SK-N-SH (cell line): ENCODE measurements at regions not wholly inside any gene's neighbourhood (a gene's known extent, or its start where the extent isn't known, plus 50 kb on each side); places are given as distances from the start of the nearest gene placed in this dataset.
"Not testable (repeated sequence)": the region's sequence is repeated elsewhere in the genome, so short reads cannot be mapped to it uniquely, and the experiment has no call there.

ENCODE experiments used
- CTCF ChIA-PET: fragments of 300-600, 350-600 bp; formaldehyde crosslinking; extraction: SDS; loops from one replicate; lab custom pipeline; 2021; lab: Yijun Ruan, JAX
- POLR2A ChIA-PET: fragments of 350-600 bp; sonication (Branson Sonifier 250); formaldehyde crosslinking; extraction: SDS; loops from one replicate; lab custom pipeline; 2020; ENCODE audit warnings: antibody characterized with exemption, inconsistent platforms; lab: Yijun Ruan, JAX
- DNase-seq: peaks from one replicate; pipeline ENCODE4 v3.0.0; 2012
- H2AFZ ChIP-seq: fragments of 200-600 bp; sonication (generic); 2 replicates; pipeline ENCODE4 v1.8.1; 2016; ENCODE audit warnings: antibody characterized with exemption, mild to moderate bottlenecking, low read depth
- H3F3A ChIP-seq: fragments of 200-600 bp; sonication (generic); replicated peaks from 2 replicates; pipeline ENCODE3; 2016; ENCODE audit warnings: antibody characterized with exemption, mild to moderate bottlenecking; ENCODE audit not compliant: insufficient read depth
- H3K27ac ChIP-seq, 2 experiments: fragments of 200-500 bp in 1 of 2; fragments of 200-600 bp in 1 of 2; sonication (Bioruptor generic) in 1 of 2; sonication (generic), shearing (Covaris generic) in 1 of 2; 2 replicates each; pipeline versions ENCODE4 v1.5.1 to v1.6.1; 2014 to 2016; ENCODE audit warnings: low read depth in 2 of 2, inconsistent platforms in 1 of 2, low read length in 1 of 2, mild to moderate bottlenecking in 1 of 2, mixed read lengths in 1 of 2
- H3K27me3 ChIP-seq: fragments of 200-600 bp; sonication (generic), shearing (Covaris generic); 2 replicates; pipeline ENCODE4 v1.6.1; 2016; ENCODE audit warnings: mixed run types; ENCODE audit not compliant: insufficient read depth
- H3K36me3 ChIP-seq, 2 experiments: fragments of 200-500 bp in 1 of 2; fragments of 200-600 bp in 1 of 2; sonication (Bioruptor generic) in 1 of 2; sonication (generic) in 1 of 2; replicated peaks in 1 of 2; 2 replicates each; pipeline versions ENCODE3 to v1.5.1; 2014 to 2016; ENCODE audit warnings: low read length in 1 of 2, mild to moderate bottlenecking in 1 of 2; ENCODE audit not compliant: insufficient read depth in 2 of 2, control insufficient read depth in 1 of 2
- H3K4me1 ChIP-seq, 2 experiments: fragments of 200-500 bp in 1 of 2; fragments of 200-600 bp in 1 of 2; sonication (Bioruptor generic) in 1 of 2; sonication (generic), shearing (Covaris generic) in 1 of 2; 2 replicates each; pipeline versions ENCODE4 v1.5.1 to v1.6.1; 2014 to 2016; ENCODE audit warnings: low read depth in 1 of 2, low read length in 1 of 2, mixed run types in 1 of 2; ENCODE audit not compliant: insufficient read depth in 2 of 2, control insufficient read depth in 1 of 2
- H3K4me2 ChIP-seq: fragments of 200-600 bp; sonication (generic), shearing (Covaris generic); 2 replicates; pipeline ENCODE4 v1.6.1; 2017; ENCODE audit warnings: mixed run types
- H3K4me3 ChIP-seq, 2 experiments: fragments of 200-500 bp in 1 of 2; fragments of 200-600 bp in 1 of 2; sonication (Bioruptor generic) in 1 of 2; sonication (generic), shearing (Covaris generic) in 1 of 2; 2 replicates each; pipeline versions ENCODE4 v1.5.1 to v1.8.1; 2014 to 2016; ENCODE audit warnings: low read depth in 2 of 2, inconsistent platforms in 1 of 2, low read length in 1 of 2, mild to moderate bottlenecking in 1 of 2, mixed read lengths in 1 of 2, moderate library complexity in 1 of 2
- H3K79me2 ChIP-seq: fragments of 200-600 bp; sonication (generic); 2 replicates; pipeline ENCODE4 v1.8.1; 2017; ENCODE audit warnings: mild to moderate bottlenecking; ENCODE audit not compliant: insufficient read depth
- H3K9ac ChIP-seq: fragments of 200-600 bp; sonication (generic); 2 replicates; pipeline ENCODE4 v1.6.1; 2017; ENCODE audit warnings: mixed run types
- H3K9me2 ChIP-seq: fragments of 200-600 bp; sonication (generic); 2 replicates; pipeline ENCODE4 v1.6.1; 2017; ENCODE audit warnings: mixed run types
- H3K9me3 ChIP-seq: fragments of 200-600 bp; sonication (generic); 2 replicates; pipeline ENCODE4 v1.6.1; 2017; ENCODE audit warnings: mixed run types, mild to moderate bottlenecking, moderate library complexity
- H4K20me1 ChIP-seq: fragments of 200-600 bp; sonication (generic); 2 replicates; pipeline ENCODE4 v1.6.1; 2017; ENCODE audit warnings: mild to moderate bottlenecking, mixed run types; ENCODE audit not compliant: insufficient read depth
- FOXM1 ChIP-seq: IDR thresholded peaks from 2 replicates; pipeline ENCODE4 v1.4.0; 2012; ENCODE audit warnings: low read depth, mild to moderate bottlenecking
- RXRA ChIP-seq: IDR thresholded peaks from 2 replicates; pipeline ENCODE4 v1.4.0; 2012; ENCODE audit warnings: low read depth, mild to moderate bottlenecking, borderline replicate concordance
- SIN3A ChIP-seq: IDR thresholded peaks from 2 replicates; pipeline ENCODE4 v1.6.1; 2012; ENCODE audit warnings: low read depth, mild to moderate bottlenecking, low read length, moderate library complexity, borderline replicate concordance
- TEAD4 ChIP-seq: IDR thresholded peaks from 2 replicates; pipeline ENCODE4 v1.4.0; 2012; ENCODE audit warnings: mild to moderate bottlenecking, borderline replicate concordance; ENCODE audit not compliant: insufficient read depth
- YY1 ChIP-seq: IDR thresholded peaks from 2 replicates; pipeline ENCODE4 v1.4.0; 2012; ENCODE audit warnings: low read depth, mild to moderate bottlenecking
- WGBS: methylation state at CpG from one replicate; pipeline ENCODE4 v1.1.6; 2017; ENCODE audit warnings: low lambda C conversion rate; 5-methylcytosine and 5-hydroxymethylcytosine counted together
- TF ChIP-seq, protein P1 (sequence below): fragments of 200-600 bp; sonication (generic); IDR thresholded peaks from 2 replicates; pipeline ENCODE4 v1.6.1; 2017; ENCODE audit warnings: antibody characterized with exemption, mild to moderate bottlenecking, moderate library complexity
- TF ChIP-seq, protein P2 (sequence below): fragments of 150-350 bp; IDR thresholded peaks from 2 replicates; pipeline ENCODE4 v1.6.1; 2017; ENCODE audit warnings: antibody characterized with exemption, low read length, low read depth, borderline replicate concordance
- TF ChIP-seq, protein P3 (sequence below): fragments of 150-350 bp; IDR thresholded peaks from 2 replicates; pipeline ENCODE4 v1.6.1; 2016; ENCODE audit warnings: mild to moderate bottlenecking, low read depth, low read length

DNA sequence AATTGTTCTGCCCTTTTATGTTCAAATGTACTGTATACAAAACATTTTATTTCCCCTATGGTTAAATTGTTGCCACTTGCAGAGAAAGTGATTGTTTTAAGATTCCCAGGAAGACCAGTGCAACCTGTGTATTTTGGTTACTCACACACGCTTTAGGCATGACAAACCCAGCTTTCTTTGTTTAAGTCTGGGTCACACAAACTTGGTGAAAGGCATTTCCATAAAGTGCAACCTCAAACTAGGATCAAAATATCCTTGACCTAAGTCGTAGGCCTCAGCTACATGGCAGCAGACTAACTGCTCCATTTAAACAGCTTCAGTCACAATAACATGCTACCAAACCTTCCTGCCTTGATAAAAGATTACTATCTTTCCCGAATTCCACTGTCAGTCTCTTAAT is 639.0 kb upstream of the PRR20A start (continued):
- TF ChIP-seq RXRA (no peak), YY1 (no peak)
- TF ChIP-seq, all 33 proteins: peak for 0

DNA sequence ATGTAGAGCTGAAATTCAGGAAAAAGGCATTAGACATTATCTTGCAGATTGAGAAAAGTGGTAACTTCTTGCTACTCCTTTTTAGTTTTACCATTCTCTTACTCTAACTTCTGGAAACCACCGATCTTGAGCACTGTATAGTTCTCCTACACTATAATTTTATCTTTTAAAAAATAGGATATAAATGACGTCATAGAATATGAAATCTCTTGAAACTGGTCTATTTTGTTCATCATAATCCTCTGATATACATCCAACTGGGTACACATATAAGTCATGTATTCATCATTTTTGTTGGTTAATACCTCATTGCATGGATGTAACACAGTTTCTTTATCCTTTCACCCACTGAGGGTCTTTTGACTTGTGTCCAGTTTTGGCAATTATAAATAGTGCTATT is 629.9 kb upstream of the PRR20A start:
- Histone ChIP-seq H3K4me1 (no peaks in the 10 kb centered on the region), H3K79me2 (no peaks in the 10 kb centered on the region), H3K9me3 (no peaks in the 10 kb centered on the region; the same call in 1 of the 2 replicates), H3K4me2 (no peak overlapping the region), H3K9me2 (no peaks in the 10 kb centered on the region), H3K27me3 (no peaks in the 10 kb centered on the region), H3K36me3 (no peaks in the 10 kb centered on the region), H3K27ac (no peak overlapping the region), H2AFZ (no peak overlapping the region), H3F3A (no peaks in the 10 kb centered on the region)
- CTCF ChIA-PET, result no interaction called here
- no peak for TF ChIP-seq FOXM1
- TF ChIP-seq, protein P1, sequence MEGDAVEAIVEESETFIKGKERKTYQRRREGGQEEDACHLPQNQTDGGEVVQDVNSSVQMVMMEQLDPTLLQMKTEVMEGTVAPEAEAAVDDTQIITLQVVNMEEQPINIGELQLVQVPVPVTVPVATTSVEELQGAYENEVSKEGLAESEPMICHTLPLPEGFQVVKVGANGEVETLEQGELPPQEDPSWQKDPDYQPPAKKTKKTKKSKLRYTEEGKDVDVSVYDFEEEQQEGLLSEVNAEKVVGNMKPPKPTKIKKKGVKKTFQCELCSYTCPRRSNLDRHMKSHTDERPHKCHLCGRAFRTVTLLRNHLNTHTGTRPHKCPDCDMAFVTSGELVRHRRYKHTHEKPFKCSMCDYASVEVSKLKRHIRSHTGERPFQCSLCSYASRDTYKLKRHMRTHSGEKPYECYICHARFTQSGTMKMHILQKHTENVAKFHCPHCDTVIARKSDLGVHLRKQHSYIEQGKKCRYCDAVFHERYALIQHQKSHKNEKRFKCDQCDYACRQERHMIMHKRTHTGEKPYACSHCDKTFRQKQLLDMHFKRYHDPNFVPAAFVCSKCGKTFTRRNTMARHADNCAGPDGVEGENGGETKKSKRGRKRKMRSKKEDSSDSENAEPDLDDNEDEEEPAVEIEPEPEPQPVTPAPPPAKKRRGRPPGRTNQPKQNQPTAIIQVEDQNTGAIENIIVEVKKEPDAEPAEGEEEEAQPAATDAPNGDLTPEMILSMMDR, result no peak
- TF ChIP-seq, protein P2, sequence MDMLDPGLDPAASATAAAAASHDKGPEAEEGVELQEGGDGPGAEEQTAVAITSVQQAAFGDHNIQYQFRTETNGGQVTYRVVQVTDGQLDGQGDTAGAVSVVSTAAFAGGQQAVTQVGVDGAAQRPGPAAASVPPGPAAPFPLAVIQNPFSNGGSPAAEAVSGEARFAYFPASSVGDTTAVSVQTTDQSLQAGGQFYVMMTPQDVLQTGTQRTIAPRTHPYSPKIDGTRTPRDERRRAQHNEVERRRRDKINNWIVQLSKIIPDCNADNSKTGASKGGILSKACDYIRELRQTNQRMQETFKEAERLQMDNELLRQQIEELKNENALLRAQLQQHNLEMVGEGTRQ, result no peak
- TF ChIP-seq SIN3A, result no peak
- TF ChIP-seq TEAD4, result no peak
- no peak for TF ChIP-seq YY1
- TF ChIP-seq, protein P3, sequence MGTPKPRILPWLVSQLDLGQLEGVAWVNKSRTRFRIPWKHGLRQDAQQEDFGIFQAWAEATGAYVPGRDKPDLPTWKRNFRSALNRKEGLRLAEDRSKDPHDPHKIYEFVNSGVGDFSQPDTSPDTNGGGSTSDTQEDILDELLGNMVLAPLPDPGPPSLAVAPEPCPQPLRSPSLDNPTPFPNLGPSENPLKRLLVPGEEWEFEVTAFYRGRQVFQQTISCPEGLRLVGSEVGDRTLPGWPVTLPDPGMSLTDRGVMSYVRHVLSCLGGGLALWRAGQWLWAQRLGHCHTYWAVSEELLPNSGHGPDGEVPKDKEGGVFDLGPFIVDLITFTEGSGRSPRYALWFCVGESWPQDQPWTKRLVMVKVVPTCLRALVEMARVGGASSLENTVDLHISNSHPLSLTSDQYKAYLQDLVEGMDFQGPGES, result no peak
- TF ChIP-seq, all 33 proteins: peak for 0
- POLR2A ChIA-PET, result no interaction called here
- no peak overlapping the region for H3K4me3 ChIP-seq
- 4% methylated on average over 2 of the region's 2 CpGs for WGBS
- H4K20me1 ChIP-seq, result no peaks in the 10 kb centered on the region
- no peak overlapping the region for H3K9ac ChIP-seq
- DNase-seq, result no peak

DNA sequence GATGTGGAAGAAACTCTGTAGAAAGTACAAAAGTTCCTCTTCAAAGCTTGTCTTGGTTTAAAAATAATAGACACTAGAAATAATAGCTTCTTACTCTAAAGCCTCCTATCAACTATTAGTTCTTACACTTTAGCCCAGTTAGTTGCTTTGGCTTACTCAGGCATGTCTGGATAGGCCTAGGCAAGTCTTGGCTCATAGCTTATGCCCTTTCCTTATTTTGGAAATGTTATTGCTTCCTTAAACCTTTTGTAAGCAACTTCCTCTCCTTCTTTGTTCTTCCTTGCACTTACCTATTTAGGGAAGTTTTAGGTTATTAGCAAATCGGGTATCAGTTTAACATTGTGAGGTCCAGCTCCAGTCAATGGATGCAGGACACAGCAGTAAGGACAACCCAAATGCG is 628.4 kb upstream of the PRR20A start:
- H3K79me2 ChIP-seq, CTCF ChIA-PET: not testable (repeated sequence)

More for the DNA sequence above, 628.4 kb upstream of the PRR20A start:
- 0% methylated on average over 2 of the region's 2 CpGs for WGBS
- H3K4me2 ChIP-seq, POLR2A ChIA-PET, H3K4me1 ChIP-seq, H3K27ac ChIP-seq, H2AFZ ChIP-seq, H3K4me3 ChIP-seq, H3K27me3 ChIP-seq, H3F3A ChIP-seq, H3K9ac ChIP-seq, H3K9me3 ChIP-seq, H4K20me1 ChIP-seq, H3K9me2 ChIP-seq, H3K36me3 ChIP-seq, DNase-seq: not testable (repeated sequence)
